Liver (tissue), 3 donors: ENCODE measurements at regions not wholly inside any gene's neighbourhood (a gene's known extent, or its start where the extent isn't known, plus 50 kb on each side); places are given as distances from the start of the nearest gene placed in this dataset.

ENCODE experiments used
- GABPA ChIP-seq, 2 donors: IDR thresholded peaks in 1 of 2; conservative IDR thresholded peaks in 1 of 2; 2 replicates each; pipeline ENCODE4 v1.6.1; 2016; ENCODE audit warnings: antibody characterized with exemption in 2 of 2, mild to moderate bottlenecking in 1 of 2, moderate library complexity in 1 of 2
- SP1 ChIP-seq: IDR thresholded peaks from 2 replicates; pipeline ENCODE4 v1.6.1; 2018; ENCODE audit warnings: antibody characterized with exemption, mild to moderate bottlenecking
- TAF1 ChIP-seq: conservative IDR thresholded peaks from 2 replicates; pipeline ENCODE4 v1.6.1; 2016; ENCODE audit warnings: antibody characterized with exemption, mild to moderate bottlenecking
- YY1 ChIP-seq: IDR thresholded peaks from 2 replicates; pipeline ENCODE4 v1.6.1; 2016; ENCODE audit warnings: antibody characterized with exemption, mild to moderate bottlenecking
- TF ChIP-seq, protein P1 (sequence below): fragments of 150-350 bp; IDR thresholded peaks from 2 replicates; pipeline ENCODE4 v1.5.1; 2017; ENCODE audit warnings: improper control_type of control experiment, low read depth, low read length; ENCODE audit not compliant: missing input control
- TF ChIP-seq, protein P2 (sequence below): IDR thresholded peaks from 2 replicates; pipeline ENCODE4 v1.6.1; 2016; ENCODE audit warnings: antibody characterized with exemption, mild to moderate bottlenecking
- donor health status: healthy.
- donor health status: healthy.

DNA sequence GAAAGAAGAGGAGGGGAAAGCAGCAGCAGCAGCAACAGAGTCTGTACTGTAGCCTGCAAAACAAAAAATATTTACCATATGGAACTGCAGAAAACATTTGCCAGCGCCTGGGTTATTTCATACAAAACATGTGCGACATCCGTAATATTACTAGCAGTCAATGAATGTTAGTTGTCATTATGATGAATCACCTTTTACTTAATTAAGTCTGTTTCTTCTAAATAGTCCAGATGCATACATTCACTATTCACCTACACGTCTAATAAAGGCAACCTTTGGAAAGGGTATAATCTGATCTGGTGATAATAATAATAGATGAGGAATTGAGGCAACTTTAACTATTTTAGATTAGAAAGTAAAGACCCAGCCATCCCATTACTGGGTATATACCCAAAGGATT lies 426.3 kb upstream of the ST6GAL2 start:
- TF ChIP-seq, protein P1, sequence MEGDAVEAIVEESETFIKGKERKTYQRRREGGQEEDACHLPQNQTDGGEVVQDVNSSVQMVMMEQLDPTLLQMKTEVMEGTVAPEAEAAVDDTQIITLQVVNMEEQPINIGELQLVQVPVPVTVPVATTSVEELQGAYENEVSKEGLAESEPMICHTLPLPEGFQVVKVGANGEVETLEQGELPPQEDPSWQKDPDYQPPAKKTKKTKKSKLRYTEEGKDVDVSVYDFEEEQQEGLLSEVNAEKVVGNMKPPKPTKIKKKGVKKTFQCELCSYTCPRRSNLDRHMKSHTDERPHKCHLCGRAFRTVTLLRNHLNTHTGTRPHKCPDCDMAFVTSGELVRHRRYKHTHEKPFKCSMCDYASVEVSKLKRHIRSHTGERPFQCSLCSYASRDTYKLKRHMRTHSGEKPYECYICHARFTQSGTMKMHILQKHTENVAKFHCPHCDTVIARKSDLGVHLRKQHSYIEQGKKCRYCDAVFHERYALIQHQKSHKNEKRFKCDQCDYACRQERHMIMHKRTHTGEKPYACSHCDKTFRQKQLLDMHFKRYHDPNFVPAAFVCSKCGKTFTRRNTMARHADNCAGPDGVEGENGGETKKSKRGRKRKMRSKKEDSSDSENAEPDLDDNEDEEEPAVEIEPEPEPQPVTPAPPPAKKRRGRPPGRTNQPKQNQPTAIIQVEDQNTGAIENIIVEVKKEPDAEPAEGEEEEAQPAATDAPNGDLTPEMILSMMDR: no peak
- TF ChIP-seq YY1 (no peak), GABPA (IDR thresholded peaks at IDR 0.05 in 1 of 2, conservative IDR thresholded peaks at IDR 0.05 in 1 of 2) (no peak), TAF1 (no peak), SP1 (no peak)
- TF ChIP-seq, protein P2, sequence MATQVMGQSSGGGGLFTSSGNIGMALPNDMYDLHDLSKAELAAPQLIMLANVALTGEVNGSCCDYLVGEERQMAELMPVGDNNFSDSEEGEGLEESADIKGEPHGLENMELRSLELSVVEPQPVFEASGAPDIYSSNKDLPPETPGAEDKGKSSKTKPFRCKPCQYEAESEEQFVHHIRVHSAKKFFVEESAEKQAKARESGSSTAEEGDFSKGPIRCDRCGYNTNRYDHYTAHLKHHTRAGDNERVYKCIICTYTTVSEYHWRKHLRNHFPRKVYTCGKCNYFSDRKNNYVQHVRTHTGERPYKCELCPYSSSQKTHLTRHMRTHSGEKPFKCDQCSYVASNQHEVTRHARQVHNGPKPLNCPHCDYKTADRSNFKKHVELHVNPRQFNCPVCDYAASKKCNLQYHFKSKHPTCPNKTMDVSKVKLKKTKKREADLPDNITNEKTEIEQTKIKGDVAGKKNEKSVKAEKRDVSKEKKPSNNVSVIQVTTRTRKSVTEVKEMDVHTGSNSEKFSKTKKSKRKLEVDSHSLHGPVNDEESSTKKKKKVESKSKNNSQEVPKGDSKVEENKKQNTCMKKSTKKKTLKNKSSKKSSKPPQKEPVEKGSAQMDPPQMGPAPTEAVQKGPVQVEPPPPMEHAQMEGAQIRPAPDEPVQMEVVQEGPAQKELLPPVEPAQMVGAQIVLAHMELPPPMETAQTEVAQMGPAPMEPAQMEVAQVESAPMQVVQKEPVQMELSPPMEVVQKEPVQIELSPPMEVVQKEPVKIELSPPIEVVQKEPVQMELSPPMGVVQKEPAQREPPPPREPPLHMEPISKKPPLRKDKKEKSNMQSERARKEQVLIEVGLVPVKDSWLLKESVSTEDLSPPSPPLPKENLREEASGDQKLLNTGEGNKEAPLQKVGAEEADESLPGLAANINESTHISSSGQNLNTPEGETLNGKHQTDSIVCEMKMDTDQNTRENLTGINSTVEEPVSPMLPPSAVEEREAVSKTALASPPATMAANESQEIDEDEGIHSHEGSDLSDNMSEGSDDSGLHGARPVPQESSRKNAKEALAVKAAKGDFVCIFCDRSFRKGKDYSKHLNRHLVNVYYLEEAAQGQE: no peak
